ENCODE measurements at regions not wholly inside any gene's neighbourhood (a gene's known extent, or its start where the extent isn't known, plus 50 kb on each side); places are given as distances from the start of the nearest gene placed in this dataset.

DNA sequence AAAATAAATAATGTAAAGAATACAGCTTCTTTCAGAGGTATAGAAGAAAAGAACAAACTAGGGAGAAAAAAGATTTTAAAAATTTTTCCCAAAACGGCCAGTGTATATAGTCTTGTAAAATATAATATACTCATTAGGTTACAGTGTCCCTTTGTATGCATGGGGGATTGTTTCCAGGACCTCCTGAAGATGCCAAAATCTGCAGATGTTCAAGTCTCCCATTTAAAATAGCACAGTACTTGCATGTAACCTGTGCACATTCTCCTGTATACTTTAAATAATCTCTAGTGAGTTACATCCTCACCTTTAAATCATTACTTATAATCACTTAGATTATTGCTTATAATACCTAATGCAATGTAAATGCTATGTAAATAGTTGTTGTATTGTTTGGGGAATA, 80.6 kb upstream of the LRRTM4 start:
- H3K36me3 ChIP-seq: no peaks in the 10 kb centered on the region
- no peaks in the 10 kb centered on the region for H3K4me1 ChIP-seq
- TF ChIP-seq POLR2A (IDR thresholded peaks at IDR 0.05) (no peak), POLR2AphosphoS5 (IDR thresholded peaks at IDR 0.05) (no peak), EP300 (IDR thresholded peaks at IDR 0.05) (no peak)
- TF ChIP-seq, protein P1, sequence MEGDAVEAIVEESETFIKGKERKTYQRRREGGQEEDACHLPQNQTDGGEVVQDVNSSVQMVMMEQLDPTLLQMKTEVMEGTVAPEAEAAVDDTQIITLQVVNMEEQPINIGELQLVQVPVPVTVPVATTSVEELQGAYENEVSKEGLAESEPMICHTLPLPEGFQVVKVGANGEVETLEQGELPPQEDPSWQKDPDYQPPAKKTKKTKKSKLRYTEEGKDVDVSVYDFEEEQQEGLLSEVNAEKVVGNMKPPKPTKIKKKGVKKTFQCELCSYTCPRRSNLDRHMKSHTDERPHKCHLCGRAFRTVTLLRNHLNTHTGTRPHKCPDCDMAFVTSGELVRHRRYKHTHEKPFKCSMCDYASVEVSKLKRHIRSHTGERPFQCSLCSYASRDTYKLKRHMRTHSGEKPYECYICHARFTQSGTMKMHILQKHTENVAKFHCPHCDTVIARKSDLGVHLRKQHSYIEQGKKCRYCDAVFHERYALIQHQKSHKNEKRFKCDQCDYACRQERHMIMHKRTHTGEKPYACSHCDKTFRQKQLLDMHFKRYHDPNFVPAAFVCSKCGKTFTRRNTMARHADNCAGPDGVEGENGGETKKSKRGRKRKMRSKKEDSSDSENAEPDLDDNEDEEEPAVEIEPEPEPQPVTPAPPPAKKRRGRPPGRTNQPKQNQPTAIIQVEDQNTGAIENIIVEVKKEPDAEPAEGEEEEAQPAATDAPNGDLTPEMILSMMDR (IDR thresholded peaks at IDR 0.05): no peak
- whole genome bisulfite sequencing, 2 donors: 19 to 49% methylated on average over 1 of the region's 1 CpG
- intact Hi-C loops (cut with DNase I): no loop called here
- H3K9me3 ChIP-seq: no peaks in the 10 kb centered on the region
- H3K27ac ChIP-seq: no peak overlapping the region
- no peak overlapping the region for H3K4me3 ChIP-seq
- no peak for DNase-seq
- no peaks in the 10 kb centered on the region for H3K27me3 ChIP-seq

DNA sequence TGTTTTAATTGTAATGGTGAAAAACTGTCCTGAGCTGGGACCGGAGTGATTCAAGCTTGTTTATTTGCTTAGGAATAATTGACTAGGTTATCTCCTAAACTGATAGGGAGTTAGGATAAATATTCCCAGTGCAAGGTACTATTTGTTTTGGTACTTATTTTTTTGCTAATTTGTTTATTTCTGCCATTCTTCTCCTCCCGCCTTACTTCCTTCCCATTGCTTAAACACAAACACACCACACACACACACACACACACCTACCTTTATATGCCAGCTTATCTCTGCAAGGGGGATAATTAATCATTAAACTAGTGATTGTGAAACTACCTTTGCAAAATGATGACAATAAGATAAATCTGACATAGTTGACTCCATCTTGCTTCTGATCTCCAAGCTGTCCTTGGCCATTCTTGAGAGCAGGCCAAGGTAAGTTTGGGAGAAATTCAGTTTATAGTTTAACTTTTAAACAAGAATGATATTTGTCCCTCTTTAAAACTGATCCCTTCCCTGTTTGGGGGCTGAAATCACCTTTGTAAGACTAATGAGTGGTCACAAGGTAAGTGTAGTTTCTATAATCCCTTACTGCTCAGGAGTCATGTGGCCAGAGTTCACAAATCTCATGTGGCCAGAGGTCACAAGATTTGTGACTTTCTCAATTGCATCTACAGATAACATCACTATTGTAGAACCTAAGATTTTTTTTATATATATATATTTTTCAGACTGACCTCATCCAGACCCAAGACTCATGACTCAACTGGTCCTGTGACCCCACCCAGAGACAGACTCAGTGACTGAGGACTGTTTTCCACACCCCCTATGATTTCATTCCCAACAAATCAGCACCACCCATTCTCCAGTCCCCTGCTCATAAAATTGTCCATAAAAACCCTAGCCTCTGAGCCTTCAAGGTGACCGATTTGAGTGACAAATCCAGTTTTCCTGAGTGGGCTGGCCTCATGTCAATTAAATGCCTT, 83.1 kb upstream of the LRRTM4 start:
- Histone ChIP-seq H3K4me1 (no peaks in the 10 kb centered on the region), H3K36me3 (no peaks in the 10 kb centered on the region), H3K27ac (no peak overlapping the region), H3K9me3 (no peaks in the 10 kb centered on the region), H3K4me3 (no peak overlapping the region), H3K27me3 (no peaks in the 10 kb centered on the region)
- DNase-seq: no peak
- intact Hi-C loops (cut with DNase I): no loop called here
- TF ChIP-seq POLR2AphosphoS5 (IDR thresholded peaks at IDR 0.05) (no peak), EP300 (IDR thresholded peaks at IDR 0.05) (no peak), POLR2A (IDR thresholded peaks at IDR 0.05) (no peak)
- TF ChIP-seq, protein P1 (IDR thresholded peaks at IDR 0.05): no peak
- 42 to 72% methylated on average over 3 of the region's 3 CpGs for WGBS, 2 donors

DNA sequence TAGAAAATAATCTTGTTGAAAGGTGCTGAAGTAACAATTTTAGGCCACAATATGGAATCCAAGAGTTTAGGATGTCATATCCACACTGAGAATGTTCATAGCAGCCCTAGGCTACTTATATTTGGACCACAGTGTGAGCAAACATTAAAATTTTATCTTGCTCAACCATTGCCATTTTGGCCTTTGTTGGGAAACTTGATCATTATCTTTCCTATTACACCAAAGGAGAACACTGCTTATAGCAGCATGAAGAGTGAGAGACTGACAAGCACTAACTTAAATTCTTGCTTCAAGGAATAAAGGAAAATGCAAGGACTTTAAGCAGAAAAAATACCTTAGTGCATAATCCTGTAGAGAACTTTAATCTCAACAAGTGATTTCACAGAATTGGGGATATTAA, 86.3 kb upstream of the LRRTM4 start:
- Histone ChIP-seq H3K27me3 (no peaks in the 10 kb centered on the region), H3K4me1 (no peaks in the 10 kb centered on the region), H3K4me3 (no peak overlapping the region), H3K36me3 (no peaks in the 10 kb centered on the region), H3K9me3 (no peaks in the 10 kb centered on the region), H3K27ac (no peak overlapping the region)
- no peak for DNase-seq
- intact Hi-C loops (cut with DNase I): no loop called here
- TF ChIP-seq, protein P1 (IDR thresholded peaks at IDR 0.05): no peak
- TF ChIP-seq EP300 (IDR thresholded peaks at IDR 0.05): no peak
- no peak for TF ChIP-seq POLR2A (IDR thresholded peaks at IDR 0.05)
- no peak for TF ChIP-seq POLR2AphosphoS5 (IDR thresholded peaks at IDR 0.05)

DNA sequence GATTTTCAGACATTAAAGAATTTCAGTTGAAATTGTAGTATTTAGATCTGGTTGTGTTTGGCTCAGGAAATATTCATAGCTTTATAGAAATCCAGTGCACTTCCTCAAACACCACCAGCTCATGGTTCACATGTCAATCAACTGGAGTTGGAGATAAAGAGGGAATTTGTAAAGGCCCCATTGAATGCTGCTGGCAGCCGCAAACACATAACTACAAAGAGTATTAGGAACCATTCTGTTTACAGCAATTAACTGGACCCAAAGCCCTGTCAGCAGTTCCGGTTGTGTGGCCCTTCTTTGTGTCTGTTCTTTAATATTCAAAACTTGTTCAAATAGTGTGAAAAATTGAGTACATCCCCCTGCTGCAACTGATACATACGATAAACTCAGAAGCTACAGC, 107.4 kb upstream of the LRRTM4 start:
- WGBS, 2 donors: 48 to 68% methylated on average over 3 of the region's 3 CpGs
- no peaks in the 10 kb centered on the region for H3K9me3 ChIP-seq
- H3K27me3 ChIP-seq: no peaks in the 10 kb centered on the region
- no peak for DNase-seq
- intact Hi-C loops (cut with DNase I): no loop called here
- no peaks in the 10 kb centered on the region for H3K4me1 ChIP-seq
- H3K27ac ChIP-seq: no peak overlapping the region
- TF ChIP-seq, protein P1 (IDR thresholded peaks at IDR 0.05): no peak
- TF ChIP-seq POLR2AphosphoS5 (IDR thresholded peaks at IDR 0.05): no peak
- TF ChIP-seq EP300 (IDR thresholded peaks at IDR 0.05): no peak
- TF ChIP-seq POLR2A (IDR thresholded peaks at IDR 0.05): no peak
- no peaks in the 10 kb centered on the region for H3K36me3 ChIP-seq
- H3K4me3 ChIP-seq: no peak overlapping the region

Data from sigmoid colon (tissue), 6 donors.